AG09319 (cell line): ENCODE measurements at regions not wholly inside any gene's neighbourhood (a gene's known extent, or its start where the extent isn't known, plus 50 kb on each side); places are given as distances from the start of the nearest gene placed in this dataset.

Source experiments
- DNase-seq: peaks from one replicate; pipeline ENCODE4 v3.0.0-alpha.2; 2010; ENCODE audit warnings: low read depth; ENCODE audit errors: extremely low read depth
- TF ChIP-seq, protein P1 (sequence below): IDR thresholded peaks from 2 replicates; pipeline ENCODE4 v1.5.1; 2011; ENCODE audit warnings: low read depth, mild to moderate bottlenecking, inconsistent platforms, low read length, moderate library complexity

DNA sequence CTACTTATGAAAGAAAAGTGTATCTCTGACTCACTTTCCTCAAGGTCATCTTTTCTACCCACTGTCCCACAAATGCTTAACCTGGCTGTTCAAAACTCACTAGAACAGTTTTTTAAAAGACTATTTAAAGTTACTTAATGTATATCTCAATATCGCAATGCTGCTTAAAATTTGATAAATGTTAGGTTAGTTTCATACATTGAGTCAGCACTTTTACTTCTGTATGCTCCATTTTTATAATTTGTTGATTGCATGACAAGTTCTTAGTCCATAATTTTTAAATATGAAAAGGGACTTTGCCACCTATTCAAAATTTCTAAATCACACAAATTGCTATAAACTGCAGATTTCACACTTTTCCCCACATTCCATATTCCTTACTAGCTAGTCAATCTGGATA is 231.7 kb upstream of the SLC39A10 start:
- DNase-seq: no peak
- TF ChIP-seq, protein P1, sequence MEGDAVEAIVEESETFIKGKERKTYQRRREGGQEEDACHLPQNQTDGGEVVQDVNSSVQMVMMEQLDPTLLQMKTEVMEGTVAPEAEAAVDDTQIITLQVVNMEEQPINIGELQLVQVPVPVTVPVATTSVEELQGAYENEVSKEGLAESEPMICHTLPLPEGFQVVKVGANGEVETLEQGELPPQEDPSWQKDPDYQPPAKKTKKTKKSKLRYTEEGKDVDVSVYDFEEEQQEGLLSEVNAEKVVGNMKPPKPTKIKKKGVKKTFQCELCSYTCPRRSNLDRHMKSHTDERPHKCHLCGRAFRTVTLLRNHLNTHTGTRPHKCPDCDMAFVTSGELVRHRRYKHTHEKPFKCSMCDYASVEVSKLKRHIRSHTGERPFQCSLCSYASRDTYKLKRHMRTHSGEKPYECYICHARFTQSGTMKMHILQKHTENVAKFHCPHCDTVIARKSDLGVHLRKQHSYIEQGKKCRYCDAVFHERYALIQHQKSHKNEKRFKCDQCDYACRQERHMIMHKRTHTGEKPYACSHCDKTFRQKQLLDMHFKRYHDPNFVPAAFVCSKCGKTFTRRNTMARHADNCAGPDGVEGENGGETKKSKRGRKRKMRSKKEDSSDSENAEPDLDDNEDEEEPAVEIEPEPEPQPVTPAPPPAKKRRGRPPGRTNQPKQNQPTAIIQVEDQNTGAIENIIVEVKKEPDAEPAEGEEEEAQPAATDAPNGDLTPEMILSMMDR: no peak

DNA sequence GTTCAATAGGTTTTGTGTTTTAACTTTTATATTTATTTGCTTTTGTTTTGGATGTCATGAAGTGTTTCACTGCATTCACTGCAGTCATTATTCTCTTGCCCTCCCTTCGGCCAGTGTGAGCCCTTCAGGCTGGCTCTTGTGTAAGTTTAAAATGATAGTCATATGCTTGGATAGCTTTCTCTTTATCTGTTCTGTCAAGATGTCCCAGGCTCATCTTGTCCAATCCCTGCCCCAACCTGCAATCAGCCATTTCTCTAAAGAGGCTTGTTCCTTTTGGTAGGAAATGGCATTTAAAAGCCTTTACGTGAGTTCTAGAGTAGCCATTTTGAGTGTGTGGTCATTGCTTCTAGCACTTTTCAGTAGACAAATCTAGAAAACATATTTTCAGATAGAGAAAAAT is 238.0 kb upstream of the SLC39A10 start:
- DNase-seq: no peak
- TF ChIP-seq, protein P1: no peak

DNA sequence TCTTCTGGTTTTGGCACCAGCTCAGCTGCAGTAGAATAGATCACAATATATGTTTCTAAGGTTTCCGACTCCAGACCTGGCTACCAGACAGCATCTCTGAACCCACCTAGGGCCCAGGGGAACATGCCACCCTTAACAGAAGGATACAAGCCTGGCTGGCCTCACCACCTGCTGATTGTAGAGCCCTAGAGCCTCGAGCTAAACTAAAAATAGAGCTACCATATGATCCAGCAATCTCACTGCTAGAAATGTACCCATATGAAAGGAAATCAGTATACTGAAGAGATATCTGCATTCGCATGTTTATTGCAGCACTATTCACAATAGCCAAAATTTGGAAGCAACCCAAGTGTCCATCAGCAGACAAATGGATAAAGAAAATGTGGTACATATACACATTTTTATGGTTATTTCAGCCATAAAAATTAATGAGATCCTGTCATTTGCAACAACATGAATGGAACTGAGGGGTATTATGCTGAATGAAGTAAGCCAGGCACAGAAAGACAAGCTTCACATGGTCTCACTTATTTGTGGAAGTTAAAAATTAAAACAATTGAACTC is 242.4 kb upstream of the SLC39A10 start:
- TF ChIP-seq, protein P1: no peak
- no peak for DNase-seq

DNA sequence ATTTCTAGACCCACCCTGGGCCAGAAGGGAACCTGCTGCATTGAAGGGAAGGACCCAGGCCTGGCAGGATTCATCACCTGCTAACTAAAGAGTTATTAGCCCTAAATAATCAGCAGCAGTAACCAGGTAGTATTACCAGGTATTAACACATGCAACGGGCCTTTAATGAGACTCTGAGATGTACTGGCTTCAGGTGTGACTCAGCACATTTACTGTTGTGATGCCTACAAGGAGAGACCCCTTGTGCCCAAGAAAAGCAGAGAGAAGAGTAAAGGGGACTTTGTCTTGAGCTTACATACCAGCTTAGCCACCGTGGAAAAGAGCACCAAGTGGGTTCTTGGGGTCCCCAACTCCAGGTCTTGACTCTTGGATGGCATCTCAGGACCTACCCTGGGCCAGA is 243.1 kb upstream of the SLC39A10 start:
- TF ChIP-seq, protein P1: no peak
- no peak for DNase-seq

DNA sequence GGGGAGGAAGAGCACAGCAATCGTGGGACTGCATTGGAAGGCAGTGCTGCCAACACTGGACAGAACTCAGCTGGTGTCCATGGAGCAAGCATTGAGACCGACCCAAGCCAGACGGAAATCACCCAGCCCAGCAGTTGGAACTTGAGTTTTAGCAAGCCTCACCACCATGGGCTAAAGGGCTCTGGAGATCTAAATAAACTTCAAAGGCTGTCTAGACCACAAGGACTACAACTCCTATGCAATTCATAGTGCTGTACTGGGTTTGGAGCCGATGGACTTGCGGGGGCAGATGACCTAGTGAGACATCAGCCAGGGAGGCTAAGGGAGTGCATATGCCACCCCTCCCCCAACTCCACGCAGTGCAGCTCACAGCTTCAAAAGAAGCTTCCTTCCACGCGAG is 243.6 kb upstream of the SLC39A10 start:
- DNase-seq: no peak
- TF ChIP-seq, protein P1: no peak

DNA sequence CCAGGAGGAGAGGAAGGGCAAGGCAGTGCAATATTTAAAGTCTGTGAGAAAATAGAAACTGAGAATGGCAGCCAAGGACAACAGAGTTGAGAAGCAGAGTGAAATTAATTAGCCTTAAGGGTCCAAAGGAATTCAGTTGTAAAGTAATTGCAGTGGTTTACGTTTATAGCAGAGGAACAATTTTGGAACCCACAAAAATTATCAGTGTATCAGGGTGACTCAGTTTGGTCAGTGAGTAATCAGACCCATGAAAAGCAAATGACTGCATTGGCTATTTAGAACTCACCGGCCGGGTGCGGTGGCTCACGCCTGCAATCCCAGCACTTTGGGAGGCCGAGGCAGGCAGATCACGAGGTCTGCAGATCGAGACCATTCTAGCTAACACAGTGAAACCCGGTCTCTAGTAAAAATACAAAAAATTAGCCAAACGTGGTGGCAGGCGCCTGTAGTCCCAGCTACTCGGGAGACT is 245.8 kb upstream of the SLC39A10 start:
- TF ChIP-seq, protein P1: no peak
- DNase-seq: no peak

DNA sequence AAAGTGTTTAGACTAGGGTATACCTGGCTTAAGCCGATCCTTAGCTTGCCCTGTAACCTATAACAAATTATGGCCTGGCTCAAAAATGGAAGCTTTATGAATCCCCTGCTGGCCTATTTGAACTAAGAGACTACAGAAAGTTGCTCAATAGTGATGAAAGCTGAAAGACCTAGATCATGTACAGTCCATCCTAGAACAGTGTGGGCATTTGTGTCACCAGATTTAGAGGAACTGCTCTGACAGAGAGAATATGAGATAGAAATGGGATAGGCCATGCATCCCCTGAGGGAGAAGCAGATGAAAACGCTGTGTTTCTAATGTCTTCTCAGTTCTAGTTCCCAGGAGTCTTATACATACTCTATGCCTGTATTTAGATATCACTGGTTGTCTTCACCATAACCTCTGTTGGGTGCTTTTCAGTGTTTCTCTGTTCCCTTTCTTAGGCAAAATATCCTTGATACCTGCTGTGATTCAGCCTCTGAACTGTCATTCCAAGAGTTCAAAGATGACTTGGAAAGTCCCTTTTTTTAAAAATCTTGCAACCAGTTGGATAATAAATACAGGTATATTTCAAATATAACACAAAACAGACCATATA is 246.9 kb upstream of the SLC39A10 start:
- no peak for DNase-seq
- TF ChIP-seq, protein P1: no peak
